NCI-H2196 (cell line): ENCODE measurements at regions not wholly inside any gene's neighbourhood (a gene's known extent, or its start where the extent isn't known, plus 50 kb on each side); places are given as distances from the start of the nearest gene placed in this dataset.

ENCODE experiments used
- DNase-seq: peaks from one replicate; lab custom pipeline; 2025; ENCODE audit not compliant: unreplicated experiment; lab: John Stamatoyannopoulos, UW

DNA sequence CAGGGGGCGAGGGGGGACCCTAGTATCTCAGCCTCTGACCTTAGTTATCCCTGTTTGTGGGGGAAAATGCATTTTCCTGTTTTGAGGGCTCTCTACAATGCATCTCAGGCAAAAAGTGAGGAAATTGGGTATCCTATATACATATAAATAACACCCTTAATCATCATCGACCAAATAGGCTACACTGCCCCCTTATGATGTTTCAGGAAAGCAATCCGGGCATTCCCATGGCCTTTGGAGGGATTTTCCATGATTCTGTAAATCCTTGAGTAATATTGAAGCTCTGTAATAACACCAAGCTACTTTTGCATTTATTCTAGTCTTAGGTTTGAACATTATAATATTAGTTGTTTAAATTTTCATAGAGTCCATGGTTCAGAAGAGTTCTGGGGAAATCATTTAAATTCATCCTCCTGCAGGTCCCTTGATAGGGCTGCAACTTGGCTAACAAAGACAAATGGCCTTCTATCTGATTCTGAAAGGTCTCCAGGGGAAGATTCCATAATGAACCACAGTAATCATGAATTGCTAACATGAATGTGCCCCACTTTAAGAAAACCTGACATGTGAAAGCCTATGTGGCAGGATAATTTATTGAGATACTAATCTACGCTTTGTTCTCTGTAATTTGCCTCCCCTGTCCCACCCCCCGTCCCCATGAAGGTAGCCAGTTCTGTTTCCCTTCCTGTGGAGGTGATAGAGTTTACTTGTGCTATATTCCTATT is 91.5 kb upstream of the SCOC start:
- DNase-seq = no peak

DNA sequence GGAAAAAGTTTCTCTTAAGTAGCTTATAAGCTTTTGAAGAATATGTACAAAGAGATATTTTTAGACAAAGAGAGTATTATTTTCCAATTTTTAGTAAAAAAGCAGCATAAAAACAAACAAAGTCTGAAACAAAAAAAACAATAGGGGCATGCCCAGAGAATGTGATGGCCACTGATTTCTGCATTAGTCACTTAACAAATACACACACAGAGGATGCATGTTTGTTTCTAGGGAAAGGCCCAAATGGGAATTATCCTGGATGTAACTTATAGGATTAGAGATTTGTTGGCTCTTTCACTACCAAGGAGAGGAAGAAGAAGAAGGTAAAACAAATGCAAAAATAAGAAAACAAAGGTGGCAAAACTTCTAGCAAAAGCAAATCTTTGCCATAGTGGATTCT is 95.9 kb upstream of the SCOC start:
- no peak for DNase-seq

DNA sequence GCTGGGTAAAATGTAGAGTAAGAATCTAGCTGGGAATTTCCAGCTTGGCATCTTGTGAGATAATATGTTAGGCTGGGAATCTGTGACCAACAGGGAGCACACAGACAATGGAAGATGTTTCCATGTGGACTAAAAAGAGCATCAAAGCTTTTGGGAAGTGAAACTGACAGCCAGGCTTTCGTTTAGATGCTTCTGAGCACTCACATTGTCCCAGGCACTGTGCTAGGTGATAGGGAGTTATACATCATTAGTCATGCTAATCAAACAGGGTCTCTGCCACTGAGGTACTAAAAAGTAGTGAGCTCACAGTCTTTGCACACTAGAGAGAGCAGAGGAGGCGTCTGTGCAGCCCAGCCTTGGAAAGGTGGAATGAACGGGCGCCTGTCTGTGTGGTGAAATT is 101.9 kb upstream of the SCOC start:
- DNase-seq = no peak

DNA sequence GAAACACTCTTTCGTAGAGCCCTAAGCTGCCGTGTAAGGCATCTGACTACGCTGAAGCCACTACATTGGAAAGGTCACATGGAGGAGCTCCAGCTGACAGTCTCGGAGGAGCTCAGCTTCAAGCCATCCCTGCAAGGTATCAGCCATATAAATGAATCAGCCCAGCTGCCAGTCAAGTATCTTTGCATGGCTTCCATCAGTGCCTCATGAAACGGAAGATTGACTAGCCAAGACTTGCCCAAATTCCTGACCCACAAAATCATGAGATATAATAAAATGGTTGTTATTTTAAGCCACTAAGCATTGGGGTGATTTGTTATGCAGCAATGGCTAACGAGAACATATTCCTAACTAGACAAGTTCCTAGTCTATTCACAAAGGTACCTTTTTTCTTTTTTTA is 104.1 kb upstream of the SCOC start:
- DNase-seq = no peak

DNA sequence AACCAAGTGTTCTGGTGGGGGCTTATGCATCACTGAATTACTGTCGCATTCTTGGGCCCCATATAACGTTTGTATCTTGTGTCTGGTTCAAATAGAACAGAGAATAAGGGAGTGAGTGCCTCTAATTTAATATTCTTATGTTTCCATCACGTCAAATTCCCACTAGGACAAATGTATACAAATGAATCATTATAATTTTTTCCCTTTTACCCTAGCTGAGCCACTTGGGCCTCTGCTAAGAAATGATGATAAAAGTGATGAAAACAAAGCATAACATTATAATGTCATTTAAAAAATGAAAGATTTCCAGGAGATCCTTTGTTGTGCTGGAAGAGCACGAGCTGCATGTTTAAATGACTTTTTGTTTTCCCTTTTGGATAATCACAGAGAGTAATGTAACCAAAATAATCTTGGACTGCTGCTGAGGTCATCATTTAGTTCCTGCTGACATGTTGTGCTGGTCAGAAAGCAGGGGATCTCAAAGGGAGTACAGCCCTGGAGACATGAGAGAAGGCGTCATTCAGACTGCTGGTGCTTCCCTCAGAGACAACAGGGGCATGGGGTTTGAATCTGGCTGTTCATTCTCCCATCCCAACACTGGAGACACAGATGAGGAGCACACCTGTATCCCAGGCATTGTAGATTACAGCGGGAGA is 105.1 kb upstream of the SCOC start:
- DNase-seq = no peak

DNA sequence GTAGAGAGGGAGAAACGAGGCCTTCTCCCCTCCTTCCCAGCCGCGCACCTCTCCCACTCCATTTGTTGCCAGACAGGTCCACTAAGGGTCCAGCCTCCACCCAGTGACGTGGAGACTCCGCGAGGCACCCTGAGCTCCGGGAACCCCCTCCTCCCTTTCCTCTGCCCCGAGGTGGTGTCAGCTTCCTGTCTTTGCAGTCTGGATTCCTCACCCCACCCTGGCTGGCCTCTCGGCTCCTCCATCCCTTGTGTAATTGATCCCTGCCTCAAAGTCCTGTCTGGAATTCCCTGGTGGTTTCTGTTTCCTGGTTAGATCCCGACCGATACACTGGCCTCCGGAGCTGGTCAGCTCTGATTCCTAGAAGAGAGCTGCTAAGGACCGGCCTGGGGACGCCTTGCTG is 105.9 kb upstream of the SCOC start:
- DNase-seq = no peak

DNA sequence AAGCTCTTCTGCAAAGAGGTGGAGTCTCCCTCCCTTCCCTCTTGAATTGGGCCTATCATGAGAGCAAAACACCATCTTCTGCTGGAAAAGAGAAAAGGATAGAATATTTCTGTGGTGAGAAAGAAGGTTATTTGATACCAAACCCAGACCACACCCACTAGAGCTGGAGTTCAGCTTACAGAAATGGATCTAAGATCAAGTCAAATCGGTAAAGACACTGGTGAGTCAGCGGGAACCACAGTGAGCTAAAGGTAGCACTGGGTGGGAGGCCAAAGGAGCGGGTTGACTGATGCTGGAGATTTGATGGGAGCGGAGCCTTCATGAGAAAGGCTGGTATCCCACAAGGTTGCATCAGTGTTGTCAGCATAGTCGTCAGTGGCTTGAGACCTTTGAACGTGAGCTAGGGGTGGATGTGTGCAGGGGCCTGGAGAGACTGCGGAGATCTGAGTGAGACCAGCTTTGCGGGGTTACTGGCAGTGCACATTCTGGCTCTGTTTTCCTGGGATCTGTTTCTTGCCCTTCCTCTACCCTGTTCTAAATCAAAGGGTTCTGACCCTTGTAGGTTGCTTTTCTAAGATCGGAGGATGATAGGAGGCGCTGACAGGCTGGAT is 106.4 kb upstream of the SCOC start:
- no peak for DNase-seq

DNA sequence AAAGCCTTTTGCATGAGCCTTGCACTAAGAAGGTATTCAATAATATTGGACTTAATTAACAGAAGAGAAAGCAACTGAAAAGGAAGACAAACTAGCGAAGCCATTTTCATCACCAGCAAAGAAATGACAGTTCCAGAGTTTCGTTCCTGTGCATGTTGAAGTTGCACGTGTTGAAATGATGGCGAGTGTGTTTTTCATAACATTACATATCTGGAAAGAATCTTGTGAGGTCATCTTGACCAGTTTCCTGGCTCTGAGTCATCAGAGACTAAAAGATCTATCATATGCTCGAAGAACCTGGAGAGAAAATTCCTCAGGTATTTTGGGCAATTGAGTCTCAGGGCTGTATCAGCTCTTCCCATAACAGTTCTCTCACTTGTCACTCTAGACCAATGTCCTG is 106.2 kb upstream of the MAML3 start:
- no peak for DNase-seq

DNA sequence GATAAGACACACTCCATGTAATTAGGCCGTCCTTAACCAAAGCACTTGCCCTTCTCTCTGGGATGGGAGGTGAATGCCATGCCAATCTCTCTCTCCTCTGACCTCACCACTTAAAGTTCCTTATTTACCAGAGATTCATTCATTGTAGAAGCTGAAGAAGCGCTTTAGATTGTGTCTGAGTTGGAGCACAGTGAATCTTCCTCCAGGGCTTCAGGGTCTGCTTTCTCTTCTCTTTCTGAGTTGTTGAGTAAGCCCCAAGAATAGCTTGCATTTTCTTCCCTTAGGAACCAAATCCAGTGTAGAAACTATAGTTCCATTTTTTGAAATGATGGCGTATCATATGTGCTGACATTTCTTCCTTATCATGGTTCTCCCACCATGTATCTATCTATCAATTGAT is 104.5 kb upstream of the MAML3 start:
- DNase-seq = no peak

DNA sequence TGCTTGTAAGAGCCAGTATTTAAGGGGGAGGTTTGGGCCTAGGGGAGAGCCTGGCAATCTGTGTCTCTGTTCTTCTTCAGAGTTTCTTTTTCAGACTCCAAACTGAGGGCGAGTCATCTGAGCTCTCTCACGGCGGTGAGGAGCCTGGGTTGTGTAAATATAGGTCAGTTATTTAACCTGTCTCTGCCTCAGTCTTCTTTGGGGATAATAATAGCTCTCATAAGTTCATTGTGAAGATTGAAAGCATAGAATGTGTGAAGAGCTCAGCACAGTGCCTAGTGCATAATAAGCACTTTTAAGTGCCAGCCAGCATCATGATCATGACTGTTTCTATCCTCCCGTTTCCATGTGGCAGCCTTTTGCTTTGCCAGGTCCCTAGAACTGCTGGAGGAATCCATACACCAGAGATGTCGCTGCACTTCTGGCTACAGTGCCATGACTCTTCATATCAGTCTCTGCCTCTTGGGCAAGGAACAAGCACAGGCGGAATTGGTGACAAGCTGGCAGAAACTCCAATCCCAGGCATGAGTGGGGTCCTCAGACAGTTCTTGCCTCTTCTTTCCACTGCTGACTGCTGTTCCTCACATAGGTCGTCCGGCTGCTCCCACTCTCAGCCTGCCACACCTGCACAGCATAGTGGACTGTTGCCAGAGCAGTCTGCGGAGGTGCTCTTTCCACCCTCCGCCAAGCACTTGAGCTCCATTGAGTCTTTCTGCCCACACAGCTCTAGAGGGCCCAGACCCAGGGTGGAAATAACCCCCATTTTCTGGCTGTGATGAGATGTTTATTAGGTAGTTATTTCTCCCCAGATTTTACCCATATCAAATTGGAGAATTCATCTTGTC is 103.7 kb upstream of the MAML3 start:
- DNase-seq = no peak

DNA sequence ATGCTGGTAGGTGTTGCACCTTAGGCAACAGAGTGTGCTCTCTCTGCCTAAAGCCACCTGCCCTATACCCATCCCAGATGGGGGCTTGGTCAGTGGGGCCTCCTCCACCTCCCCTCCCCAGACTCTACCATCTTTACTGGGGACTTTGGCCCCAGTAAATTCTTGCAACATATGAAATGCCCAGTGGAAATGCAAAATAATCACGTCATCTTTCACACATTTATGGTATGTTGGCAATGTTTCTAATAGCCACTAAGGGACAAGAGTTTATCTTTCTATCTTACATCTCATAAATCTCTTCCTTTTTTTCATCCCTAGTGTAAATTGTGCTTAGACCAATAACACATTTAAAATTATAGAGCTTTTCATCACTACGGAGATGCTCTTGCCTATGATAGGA is 103.0 kb upstream of the MAML3 start:
- DNase-seq = no peak

DNA sequence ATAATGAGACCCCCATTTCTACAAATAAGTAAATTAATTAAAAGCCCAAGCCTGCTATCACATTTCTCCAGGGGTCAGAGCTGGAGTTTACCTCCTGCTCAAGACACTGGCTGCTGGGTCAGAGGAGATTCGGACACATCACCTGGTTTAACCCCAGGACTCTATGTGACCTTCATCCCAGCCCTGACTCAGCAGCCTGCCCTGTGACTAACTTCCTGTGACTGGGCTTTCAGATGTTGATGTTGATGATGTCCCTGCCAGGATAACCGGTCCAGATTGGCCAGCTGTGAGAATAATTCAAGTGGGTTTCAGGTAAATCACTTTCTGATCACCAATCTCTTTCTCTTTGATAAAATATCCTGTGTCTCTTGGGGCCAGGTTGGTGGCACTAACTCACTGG is 102.4 kb upstream of the MAML3 start:
- DNase-seq = no peak

DNA sequence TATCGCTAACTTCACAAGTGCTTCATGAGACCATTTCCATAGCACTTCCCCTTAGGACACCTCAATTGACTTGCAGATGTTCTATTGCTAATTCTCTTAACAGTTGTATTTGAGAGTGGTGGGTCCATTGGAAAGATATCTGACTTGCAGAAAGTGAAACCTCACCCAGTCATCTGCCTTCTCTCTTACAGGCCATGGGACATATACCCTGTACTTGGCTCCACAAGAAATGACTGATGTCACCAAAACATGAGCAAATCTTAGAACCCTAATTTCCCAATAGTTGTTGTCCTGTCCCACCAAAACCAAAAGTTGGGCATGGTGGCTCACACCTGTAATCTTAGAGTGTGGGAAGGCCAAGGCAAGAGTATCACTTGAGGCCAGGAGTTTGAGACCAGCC is 101.9 kb upstream of the MAML3 start:
- DNase-seq = no peak

DNA sequence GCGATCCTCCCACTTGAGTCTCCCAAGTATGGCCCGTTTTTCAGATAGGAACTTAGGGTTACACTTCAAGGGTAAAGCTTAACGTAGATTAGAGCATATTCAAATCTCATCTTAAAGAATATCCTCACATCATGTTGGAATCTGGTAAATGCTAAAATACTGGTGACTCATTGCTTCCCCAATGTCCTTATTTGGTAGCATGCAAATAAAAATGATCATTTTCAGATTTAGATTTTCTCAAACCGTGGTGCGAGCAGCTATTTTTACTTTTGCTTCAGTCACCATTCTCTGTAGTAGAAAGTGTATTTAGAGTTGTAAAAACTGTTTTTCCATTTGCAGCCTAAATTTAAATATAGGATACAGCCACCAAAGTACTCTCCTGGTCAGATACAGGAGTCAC is 101.5 kb upstream of the MAML3 start:
- no peak for DNase-seq

DNA sequence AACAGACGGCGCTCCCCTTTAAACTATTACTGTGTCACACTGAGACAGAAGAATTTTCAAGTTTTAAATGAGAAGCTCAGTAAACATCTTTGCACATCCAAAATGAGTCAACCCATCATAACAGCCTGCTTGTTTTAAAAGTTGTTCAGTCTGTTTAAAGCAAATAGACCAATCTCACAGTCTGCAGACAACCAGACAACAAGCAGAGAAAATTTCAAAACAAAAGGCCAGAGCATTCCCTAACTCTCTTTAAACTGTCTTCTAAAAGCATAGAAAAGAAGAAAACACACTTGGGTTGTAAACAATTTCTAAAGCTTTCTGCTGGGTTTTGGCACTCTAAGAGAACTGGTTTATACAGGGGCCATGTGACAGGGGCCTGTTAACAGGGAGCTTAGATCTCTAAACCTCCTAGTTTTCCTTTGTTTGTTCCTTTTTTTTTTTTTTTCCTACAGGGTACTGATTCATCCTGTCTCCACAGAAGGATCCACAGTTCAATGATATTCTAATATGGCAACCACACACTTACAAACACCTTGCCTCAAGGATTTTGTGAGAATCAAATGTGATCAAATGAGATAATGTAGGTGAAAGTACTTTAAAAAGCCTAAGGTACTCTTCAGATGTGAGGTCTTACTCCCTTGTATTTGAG is 100.8 kb upstream of the MAML3 start:
- no peak for DNase-seq

DNA sequence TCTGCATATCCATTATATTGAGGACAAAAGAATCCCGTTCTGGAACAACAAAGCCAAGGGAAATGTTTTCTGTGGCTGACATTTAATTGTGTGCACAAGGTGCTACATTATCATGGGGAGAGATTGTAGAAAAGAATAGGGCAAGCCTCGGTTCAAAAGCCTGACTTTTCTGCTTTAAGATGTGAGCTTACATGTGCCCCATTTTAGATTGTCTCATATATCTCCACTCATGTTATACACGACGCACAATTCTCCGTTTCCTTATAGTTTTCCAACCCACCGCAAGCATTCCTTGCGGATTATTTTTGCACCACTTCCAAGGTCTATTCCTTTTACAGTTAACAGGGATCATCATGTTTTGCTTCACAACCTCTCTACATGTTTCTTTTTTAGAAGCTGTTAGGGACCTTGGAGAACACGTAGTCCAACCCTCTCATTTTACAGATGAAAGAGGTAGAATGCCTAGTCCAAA is 99.6 kb upstream of the MAML3 start:
- DNase-seq = no peak

DNA sequence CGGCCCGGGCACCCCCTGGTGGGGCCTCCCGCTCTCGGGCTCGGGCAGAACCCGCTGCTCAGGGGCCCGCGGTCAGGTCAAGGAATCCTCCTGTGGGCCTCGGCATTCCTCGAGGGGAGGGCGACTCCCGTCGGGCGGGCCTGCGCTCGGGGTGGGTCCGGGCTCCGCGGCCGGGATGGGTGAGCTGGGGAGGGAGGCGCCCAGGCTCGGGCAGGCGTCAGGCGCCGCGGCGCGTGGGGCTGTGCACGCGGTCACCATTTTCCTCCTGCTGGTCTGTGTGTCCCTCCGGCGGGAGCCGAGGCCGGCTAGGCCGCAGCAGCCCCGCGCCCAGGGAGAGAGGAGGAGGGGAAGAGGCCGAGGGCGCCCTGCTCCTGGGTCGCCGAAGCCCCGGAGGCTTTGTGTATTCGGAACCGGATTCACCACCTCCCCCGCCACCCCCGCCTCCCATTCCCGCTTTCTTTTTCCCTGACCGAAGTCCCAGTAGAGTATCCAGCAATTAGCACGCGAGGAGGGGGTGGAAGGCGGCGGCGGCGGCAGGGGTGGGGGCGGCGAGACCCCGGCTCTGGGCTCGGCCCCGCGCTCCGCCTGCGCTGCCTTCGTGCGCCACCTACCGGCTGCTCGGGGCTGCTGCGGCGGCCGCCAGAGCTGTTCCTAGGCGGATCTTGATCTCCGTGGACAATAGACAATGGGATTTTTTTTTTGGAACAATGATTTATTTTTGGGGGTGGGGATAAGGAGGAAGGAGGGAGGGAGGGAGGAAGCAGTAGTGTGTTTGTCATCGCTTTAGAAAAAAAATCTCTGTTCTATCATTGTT is 99.0 kb upstream of the MAML3 start:
- DNase-seq = peak; percentile 65

DNA sequence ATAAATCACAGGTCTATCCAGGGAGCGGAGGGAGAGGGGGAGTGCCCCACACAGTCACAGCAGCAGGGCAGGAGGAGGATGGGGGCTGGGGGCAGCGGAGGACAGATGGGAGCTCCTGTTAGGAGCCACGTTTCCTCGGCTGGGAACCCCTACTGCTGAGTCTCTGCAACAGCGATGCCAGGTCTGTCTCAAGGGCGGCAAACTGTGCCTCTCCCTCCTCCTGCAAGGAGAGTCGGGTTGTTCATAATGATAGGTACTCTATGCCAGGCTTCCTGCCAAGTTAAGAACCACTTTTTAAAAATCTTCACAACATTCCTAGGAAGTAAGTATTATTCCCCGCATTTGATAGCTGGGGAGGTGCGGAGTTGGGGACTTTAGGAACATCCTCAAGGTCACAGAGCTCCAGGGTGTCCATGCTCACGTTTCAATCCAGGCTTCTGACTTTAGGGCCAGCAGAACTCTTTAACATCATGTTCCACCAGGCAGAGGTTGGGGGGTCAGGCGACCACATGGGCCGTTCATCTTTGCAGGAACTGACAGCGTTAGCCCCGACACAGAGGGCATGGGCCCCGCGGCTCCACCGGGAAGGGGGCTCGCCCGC is 98.3 kb upstream of the MAML3 start:
- DNase-seq = peak; percentile 39

DNA sequence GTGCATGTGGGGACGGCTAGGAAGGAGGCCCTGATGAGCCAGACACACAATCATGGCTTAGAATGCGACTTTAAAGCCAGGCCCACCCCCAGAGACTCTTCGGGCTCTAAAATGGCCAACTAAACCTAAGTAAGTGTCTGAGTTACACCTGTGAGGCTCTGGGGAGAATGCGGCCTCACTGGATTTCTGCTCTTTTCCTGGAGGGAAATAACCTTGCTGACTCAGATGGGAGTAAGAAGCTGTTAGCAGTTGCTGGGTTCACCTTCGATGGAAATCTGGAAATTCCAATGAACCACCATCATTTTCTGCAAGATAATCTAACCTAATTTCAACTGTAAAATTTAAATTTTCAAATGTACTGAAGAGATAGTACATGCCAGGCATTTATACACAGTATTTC is 97.6 kb upstream of the MAML3 start:
- DNase-seq = no peak
